ENCODE measurements at regions not wholly inside any gene's neighbourhood (a gene's known extent, or its start where the extent isn't known, plus 50 kb on each side); places are given as distances from the start of the nearest gene placed in this dataset.

DNA sequence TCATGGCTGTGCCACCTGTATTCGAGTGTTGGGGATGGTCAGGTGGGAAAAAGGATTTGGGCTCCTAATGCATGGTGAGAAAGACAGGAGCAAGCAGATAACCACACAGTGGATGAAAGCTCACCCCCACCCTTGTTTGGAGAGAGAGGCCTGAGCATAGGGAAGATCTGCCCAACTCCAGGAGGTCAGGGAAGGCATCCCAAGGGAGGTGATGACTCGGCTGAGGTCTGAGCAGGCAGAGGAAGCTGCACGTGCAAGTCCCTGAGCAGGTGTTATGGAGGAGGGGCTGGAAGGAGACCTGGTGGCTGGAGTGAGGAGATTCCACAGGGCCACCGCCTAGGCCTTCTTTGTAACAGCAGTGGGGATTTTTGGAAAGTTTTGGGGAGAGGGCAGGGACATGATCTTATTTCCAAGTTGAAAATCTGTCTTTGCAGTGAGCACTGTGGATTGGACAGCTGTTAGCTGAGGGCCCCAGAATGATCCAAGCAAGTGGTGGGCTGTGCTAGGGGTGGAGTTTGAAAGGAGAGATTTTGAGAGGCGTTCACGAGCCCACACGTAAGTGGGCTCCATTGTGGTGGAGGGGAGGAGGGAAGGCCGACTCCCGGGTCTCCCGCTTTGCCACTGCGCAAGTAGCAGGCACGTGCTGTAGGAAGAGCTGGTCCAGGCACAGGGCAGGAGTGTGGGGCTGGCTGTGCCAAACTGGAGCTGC, 228.5 kb downstream of the GLI2 start:
- DNase-seq = no peak
- Mint-ChIP-seq H3K9me3 (no peaks in the 10 kb centered on the region), H3K27me3 (no peaks in the 10 kb centered on the region), H3K4me1 (no peaks in the 10 kb centered on the region), H3K4me3 (no peak overlapping the region), H3K27ac (no peak overlapping the region), H3K36me3 (ENCODE audit: low read depth) (no peaks in the 10 kb centered on the region)
- intact Hi-C loops (cut with micrococcal nuclease) = no loop called here

- H3K27ac Mint-ChIP-seq = no peak overlapping the region
- H3K4me3 Mint-ChIP-seq = no peak overlapping the region
- no peaks in the 10 kb centered on the region for H3K36me3 Mint-ChIP-seq (ENCODE audit: low read depth)
- DNase-seq = no peak
- H3K9me3 Mint-ChIP-seq = no peaks in the 10 kb centered on the region
- no peaks in the 10 kb centered on the region for H3K4me1 Mint-ChIP-seq
- H3K27me3 Mint-ChIP-seq = no peaks in the 10 kb centered on the region
- intact Hi-C loops (cut with micrococcal nuclease) = no loop called here
Observed at GRCh38 chr2:120964819-120965218, 229.2 kb downstream of the GLI2 start.

GRCh38 chr2:120966510-120967254, 231.0 kb downstream of the GLI2 start:
- Mint-ChIP-seq H3K9me3 (no peaks in the 10 kb centered on the region), H3K4me3 (no peak overlapping the region), H3K4me1 (no peaks in the 10 kb centered on the region), H3K27ac (no peak overlapping the region), H3K27me3 (no peaks in the 10 kb centered on the region), H3K36me3 (ENCODE audit: low read depth) (no peaks in the 10 kb centered on the region)
- no peak for DNase-seq
- intact Hi-C loops (cut with micrococcal nuclease) = no loop called here

- no peak for DNase-seq
- intact Hi-C loops (cut with micrococcal nuclease) = no loop called here
- Mint-ChIP-seq H3K36me3 (ENCODE audit: low read depth) (no peaks in the 10 kb centered on the region), H3K9me3 (no peaks in the 10 kb centered on the region), H3K27me3 (no peaks in the 10 kb centered on the region), H3K4me3 (no peak overlapping the region), H3K4me1 (no peaks in the 10 kb centered on the region), H3K27ac (no peak overlapping the region)
Observed at GRCh38 chr2:120968307-120969015, 232.8 kb downstream of the GLI2 start.

GRCh38 chr2:120969613-120970355, 234.1 kb downstream of the GLI2 start:
- Mint-ChIP-seq H3K9me3 (no peaks in the 10 kb centered on the region), H3K4me3 (no peak overlapping the region), H3K36me3 (ENCODE audit: low read depth) (no peaks in the 10 kb centered on the region), H3K27ac (no peak overlapping the region), H3K4me1 (no peaks in the 10 kb centered on the region), H3K27me3 (no peaks in the 10 kb centered on the region)
- intact Hi-C loops (cut with micrococcal nuclease) = no loop called here
- DNase-seq = no peak

DNA sequence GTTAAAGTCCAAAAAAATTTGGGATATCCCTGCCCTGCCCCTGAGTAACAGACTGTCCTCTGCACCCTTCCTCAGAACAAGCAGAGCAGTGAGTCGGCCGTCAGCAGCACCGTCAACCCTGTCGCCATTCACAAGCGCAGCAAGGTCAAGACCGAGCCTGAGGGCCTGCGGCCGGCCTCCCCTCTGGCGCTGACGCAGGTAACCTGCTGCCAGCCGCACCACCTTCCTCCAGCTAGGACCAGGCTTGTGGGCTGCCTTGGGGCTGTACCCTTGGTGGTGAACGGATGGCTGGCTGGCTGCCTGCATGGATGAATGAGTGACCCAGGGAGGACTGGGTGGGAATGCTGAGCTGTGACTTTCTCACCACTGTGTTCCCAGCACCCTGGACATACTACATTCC, 236.2 kb downstream of the GLI2 start:
- Mint-ChIP-seq H3K4me1 (no peaks in the 10 kb centered on the region), H3K36me3 (ENCODE audit: low read depth) (no peaks in the 10 kb centered on the region), H3K9me3 (no peaks in the 10 kb centered on the region), H3K4me3 (no peak overlapping the region), H3K27me3 (no peaks in the 10 kb centered on the region), H3K27ac (no peak overlapping the region)
- no peak for DNase-seq
- intact Hi-C loops (cut with micrococcal nuclease) = no loop called here

DNA sequence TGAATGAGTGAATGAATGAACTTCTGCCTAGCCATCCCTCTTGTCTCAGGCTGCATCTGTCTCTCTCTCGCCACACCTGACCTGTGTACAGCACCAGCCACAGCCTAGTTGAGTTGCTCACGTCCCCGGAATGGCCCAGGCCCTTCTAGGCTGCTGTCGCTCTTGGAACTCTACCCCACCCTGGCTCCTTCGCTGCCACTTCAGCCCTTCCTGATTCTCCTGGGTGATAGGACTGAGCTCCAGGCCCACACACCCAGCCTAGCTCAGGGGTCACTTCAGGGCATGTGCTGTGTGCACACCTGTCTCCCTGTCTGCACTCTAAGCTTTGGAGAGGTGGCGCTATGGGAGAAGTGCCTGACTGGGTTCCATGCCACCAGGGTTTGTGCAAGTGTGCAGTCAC, 236.6 kb downstream of the GLI2 start:
- no peak overlapping the region for H3K4me3 Mint-ChIP-seq
- intact Hi-C loops (cut with micrococcal nuclease) = no loop called here
- no peak overlapping the region for H3K27ac Mint-ChIP-seq
- no peaks in the 10 kb centered on the region for H3K9me3 Mint-ChIP-seq
- no peaks in the 10 kb centered on the region for H3K27me3 Mint-ChIP-seq
- no peak for DNase-seq
- no peaks in the 10 kb centered on the region for H3K36me3 Mint-ChIP-seq (ENCODE audit: low read depth)
- H3K4me1 Mint-ChIP-seq = no peaks in the 10 kb centered on the region

- Mint-ChIP-seq H3K36me3 (ENCODE audit: low read depth) (no peaks in the 10 kb centered on the region), H3K4me3 (no peak overlapping the region), H3K27ac (no peak overlapping the region), H3K4me1 (no peaks in the 10 kb centered on the region), H3K27me3 (no peaks in the 10 kb centered on the region), H3K9me3 (no peaks in the 10 kb centered on the region)
- DNase-seq = no peak
- intact Hi-C loops (cut with micrococcal nuclease) = no loop called here
Observed at GRCh38 chr2:120973196-120973595, 237.5 kb downstream of the GLI2 start.

DNA sequence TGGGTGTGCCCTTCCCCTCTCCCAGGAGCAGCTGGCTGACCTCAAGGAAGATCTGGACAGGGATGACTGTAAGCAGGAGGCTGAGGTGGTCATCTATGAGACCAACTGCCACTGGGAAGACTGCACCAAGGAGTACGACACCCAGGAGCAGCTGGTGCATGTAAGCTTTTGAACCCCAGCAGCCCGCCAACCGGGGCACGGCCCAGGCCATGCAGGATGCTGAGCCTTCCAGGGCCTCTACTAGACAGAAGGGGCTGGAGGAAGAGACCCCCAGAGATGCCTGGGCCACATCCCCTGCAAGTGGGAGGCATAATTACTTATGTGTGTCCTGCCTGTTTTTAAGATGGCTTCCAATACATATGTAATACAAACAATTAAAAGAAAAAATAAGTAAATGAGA, 239.3 kb downstream of the GLI2 start:
- intact Hi-C loops (cut with micrococcal nuclease) = no loop called here
- H3K4me1 Mint-ChIP-seq = no peaks in the 10 kb centered on the region

GRCh38 chr2:120976501-120977307, 241.0 kb downstream of the GLI2 start:
- H3K4me3 Mint-ChIP-seq = no peak overlapping the region
- H3K27ac Mint-ChIP-seq = no peak overlapping the region
- H3K36me3 Mint-ChIP-seq (ENCODE audit: low read depth) = no peaks in the 10 kb centered on the region
- DNase-seq = no peak
- no peaks in the 10 kb centered on the region for H3K9me3 Mint-ChIP-seq
- no peaks in the 10 kb centered on the region for H3K4me1 Mint-ChIP-seq
- intact Hi-C loops (cut with micrococcal nuclease) = no loop called here
- no peaks in the 10 kb centered on the region for H3K27me3 Mint-ChIP-seq

More for the DNA sequence above, 239.3 kb downstream of the GLI2 start:
- no peaks in the 10 kb centered on the region for H3K27me3 Mint-ChIP-seq
- H3K36me3 Mint-ChIP-seq (ENCODE audit: low read depth) = no peaks in the 10 kb centered on the region
- H3K9me3 Mint-ChIP-seq = no peaks in the 10 kb centered on the region
- no peak overlapping the region for H3K4me3 Mint-ChIP-seq
- no peak for DNase-seq
- H3K27ac Mint-ChIP-seq = no peak overlapping the region

DNA sequence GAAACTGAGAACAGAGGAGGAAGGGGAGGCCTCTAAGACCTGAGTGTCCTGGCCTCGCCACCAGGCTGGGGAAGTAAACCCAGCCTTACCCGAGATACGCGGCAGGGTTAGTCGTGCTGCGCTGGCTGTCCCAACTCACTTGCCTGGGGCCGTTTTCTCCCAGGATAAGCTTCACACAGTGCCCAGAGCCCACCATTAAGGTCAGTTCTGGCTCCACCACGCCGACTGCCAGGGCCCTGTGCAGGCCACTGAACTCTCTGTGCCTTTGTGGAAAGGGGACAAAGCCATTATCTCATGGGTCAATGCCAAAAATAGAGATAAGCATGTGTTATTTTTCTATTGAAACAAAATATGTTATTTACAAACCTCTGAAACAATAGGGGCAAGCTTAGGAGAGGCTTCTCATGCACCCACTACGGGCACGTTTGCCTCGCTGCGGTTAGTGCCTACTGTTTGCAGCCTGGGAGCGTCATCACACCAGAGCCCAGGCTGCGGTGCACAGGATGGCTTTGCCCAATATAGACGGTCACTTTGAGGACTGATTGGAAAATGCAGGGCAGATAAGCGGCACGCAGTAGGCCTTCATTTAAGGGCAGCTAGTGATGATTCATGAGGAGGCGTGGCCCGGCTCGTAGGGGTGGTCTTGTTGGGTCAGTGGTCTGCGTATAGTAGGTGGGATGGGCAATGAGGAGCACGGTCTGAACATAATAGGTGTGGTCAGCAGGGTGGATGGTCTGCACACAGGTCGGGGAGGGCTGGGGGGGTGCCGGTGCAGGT, 242.1 kb downstream of the GLI2 start:
- Mint-ChIP-seq H3K27ac (no peak overlapping the region), H3K36me3 (ENCODE audit: low read depth) (no peaks in the 10 kb centered on the region), H3K4me3 (no peak overlapping the region), H3K27me3 (no peaks in the 10 kb centered on the region), H3K4me1 (no peaks in the 10 kb centered on the region), H3K9me3 (no peaks in the 10 kb centered on the region)
- intact Hi-C loops (cut with micrococcal nuclease) = no loop called here
- DNase-seq = no peak

DNA sequence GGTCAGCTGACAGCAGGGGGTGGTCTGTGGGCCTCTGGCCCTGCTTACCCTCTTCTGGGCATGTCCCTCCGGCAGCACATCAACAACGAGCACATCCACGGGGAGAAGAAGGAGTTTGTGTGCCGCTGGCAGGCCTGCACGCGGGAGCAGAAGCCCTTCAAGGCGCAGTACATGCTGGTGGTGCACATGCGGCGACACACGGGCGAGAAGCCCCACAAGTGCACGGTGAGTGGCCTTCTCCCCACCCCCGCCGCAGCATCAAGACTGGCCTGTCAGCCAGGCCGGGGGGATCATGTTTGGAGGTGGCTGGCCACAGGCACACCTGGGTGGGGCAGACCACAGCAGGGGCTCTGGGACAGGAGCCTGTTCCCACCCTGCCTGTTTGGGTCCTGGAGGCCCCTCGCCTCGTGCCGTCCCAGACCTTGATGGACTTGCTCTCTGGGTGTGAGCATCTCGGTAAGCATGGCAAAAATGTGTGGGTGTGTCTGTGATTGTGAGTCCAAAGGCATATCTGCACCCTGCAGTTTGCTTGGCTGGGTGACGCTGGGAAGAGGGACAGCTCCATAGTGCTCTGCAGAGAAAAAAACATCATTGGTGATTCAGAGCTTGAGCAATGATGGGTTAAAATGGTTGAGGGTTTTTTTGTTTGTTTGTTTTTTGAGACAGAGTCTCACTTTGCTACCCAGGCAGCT, 242.8 kb downstream of the GLI2 start:
- intact Hi-C loops (cut with micrococcal nuclease) = no loop called here
- Mint-ChIP-seq H3K4me3 (no peak overlapping the region), H3K9me3 (no peaks in the 10 kb centered on the region), H3K27ac (no peak overlapping the region), H3K27me3 (no peaks in the 10 kb centered on the region), H3K4me1 (no peaks in the 10 kb centered on the region), H3K36me3 (ENCODE audit: low read depth) (no peaks in the 10 kb centered on the region)
- no peak for DNase-seq

Data from activated CD4-positive, alpha-beta T cell treated with anti-CD3 and anti-CD28 coated beads, Interleukin-2, amount 10 ng/mL, durations not matched to agents 24 days and 14 days (primary cell).